Mesothelial cell of epicardium (in vitro differentiated cells): ENCODE measurements at regions not wholly inside any gene's neighbourhood (a gene's known extent, or its start where the extent isn't known, plus 50 kb on each side); places are given as distances from the start of the nearest gene placed in this dataset.

Source experiments
- DNase-seq, 2 experiments: peaks; one replicate each; pipeline ENCODE4 v3.0.0; 2021; ENCODE audit warnings: low spot score in 2 of 2; ENCODE audit not compliant: unreplicated experiment in 2 of 2
- H3K27ac Mint-ChIP-seq: 2 replicates; pipeline ENCODE4 v1.8.0; 2021; ENCODE audit warnings: mixed read lengths
- H3K27me3 Mint-ChIP-seq: 2 replicates; pipeline ENCODE4 v1.8.0; 2021; ENCODE audit warnings: low read depth, mixed read lengths
- H3K36me3 Mint-ChIP-seq: 2 replicates; pipeline ENCODE4 v1.8.0; 2021; ENCODE audit warnings: mixed read lengths
- H3K4me1 Mint-ChIP-seq: 2 replicates; pipeline ENCODE4 v1.8.0; 2021; ENCODE audit warnings: mixed read lengths
- H3K4me3 Mint-ChIP-seq: 2 replicates; pipeline ENCODE4 v1.8.0; 2021; ENCODE audit warnings: mild to moderate bottlenecking, moderate library complexity, mixed read lengths
- H3K9me3 Mint-ChIP-seq: 2 replicates; pipeline ENCODE4 v1.8.0; 2021; ENCODE audit warnings: mixed read lengths
- CTCF ChIP-seq: fragments of 200-600 bp; sonication (generic); IDR thresholded peaks from one replicate; pipeline ENCODE4 v1.5.0; 2021; ENCODE audit warnings: antibody characterized with exemption; ENCODE audit not compliant: unreplicated experiment

DNA sequence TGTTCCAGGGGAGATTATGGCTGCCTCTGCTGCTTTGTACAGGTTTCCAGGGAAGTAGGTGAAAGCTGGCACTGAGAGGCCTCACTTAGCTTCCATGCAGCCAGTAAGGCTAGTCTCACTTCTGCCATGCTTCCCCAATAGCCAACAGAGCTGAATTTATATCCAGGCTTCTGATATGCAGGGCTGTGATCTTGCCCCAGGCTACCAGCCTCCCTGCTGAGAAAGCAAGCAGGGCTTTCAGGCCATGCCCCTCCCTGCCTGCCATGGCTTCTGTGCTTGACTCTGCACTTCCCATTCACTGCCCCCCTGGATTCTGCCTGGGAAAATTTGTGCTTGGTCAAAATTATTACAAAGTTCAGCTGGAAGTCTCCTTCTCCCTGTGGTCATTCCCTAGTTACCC, 302.1 kb upstream of the FBXO33 start:
- Mint-ChIP-seq H3K36me3 (peaks cover 5% of the 10 kb centered on the region), H3K27ac (no peak overlapping the region), H3K27me3 (no peaks in the 10 kb centered on the region), H3K4me1 (no peaks in the 10 kb centered on the region), H3K4me3 (no peak overlapping the region), H3K9me3 (peaks cover 25% of the 10 kb centered on the region)
- no peak for TF ChIP-seq CTCF
- DNase-seq = no peak

DNA sequence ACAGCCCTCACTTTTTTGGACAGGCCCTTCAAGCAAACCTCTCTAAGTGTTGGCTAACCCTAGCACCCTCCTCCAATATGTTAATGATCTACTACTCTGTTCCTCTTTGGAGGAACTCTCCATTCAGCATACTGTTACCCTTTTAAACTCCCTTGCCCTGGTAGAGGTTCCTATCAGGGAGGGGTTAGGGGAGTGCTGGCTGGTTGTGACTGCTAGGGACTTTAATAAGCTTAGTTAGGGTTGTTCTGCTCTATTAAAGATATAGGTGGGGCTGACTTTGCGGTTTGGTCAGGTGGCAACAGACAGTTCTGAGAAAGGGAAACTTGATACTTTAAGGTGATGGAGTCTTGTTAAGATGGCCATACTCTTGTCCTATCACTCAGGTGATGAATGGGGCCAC, 301.5 kb upstream of the FBXO33 start:
- DNase-seq = no peak
- Mint-ChIP-seq H3K4me1 (no peaks in the 10 kb centered on the region), H3K27ac (no peak overlapping the region), H3K9me3 (peaks cover 31% of the 10 kb centered on the region), H3K36me3 (peaks cover 5% of the 10 kb centered on the region), H3K4me3 (no peak overlapping the region), H3K27me3 (no peaks in the 10 kb centered on the region)
- TF ChIP-seq CTCF = no peak

GRCh38 chr14:39731912-39732311, 299.7 kb upstream of the FBXO33 start:
- Mint-ChIP-seq H3K4me1 (no peaks in the 10 kb centered on the region), H3K27me3 (no peaks in the 10 kb centered on the region), H3K9me3 (peaks cover 35% of the 10 kb centered on the region), H3K27ac (no peak overlapping the region), H3K36me3 (peaks cover 5% of the 10 kb centered on the region), H3K4me3 (no peak overlapping the region)
- no peak for TF ChIP-seq CTCF
- DNase-seq = no peak

- Mint-ChIP-seq H3K36me3 (peaks cover 5% of the 10 kb centered on the region), H3K4me1 (no peaks in the 10 kb centered on the region), H3K4me3 (no peak overlapping the region), H3K9me3 (peaks cover 35% of the 10 kb centered on the region), H3K27me3 (peaks cover 2% of the 10 kb centered on the region), H3K27ac (no peak overlapping the region)
- TF ChIP-seq CTCF = no peak
- DNase-seq = no peak
Observed at GRCh38 chr14:39726563-39726962, 294.3 kb upstream of the FBXO33 start.

DNA sequence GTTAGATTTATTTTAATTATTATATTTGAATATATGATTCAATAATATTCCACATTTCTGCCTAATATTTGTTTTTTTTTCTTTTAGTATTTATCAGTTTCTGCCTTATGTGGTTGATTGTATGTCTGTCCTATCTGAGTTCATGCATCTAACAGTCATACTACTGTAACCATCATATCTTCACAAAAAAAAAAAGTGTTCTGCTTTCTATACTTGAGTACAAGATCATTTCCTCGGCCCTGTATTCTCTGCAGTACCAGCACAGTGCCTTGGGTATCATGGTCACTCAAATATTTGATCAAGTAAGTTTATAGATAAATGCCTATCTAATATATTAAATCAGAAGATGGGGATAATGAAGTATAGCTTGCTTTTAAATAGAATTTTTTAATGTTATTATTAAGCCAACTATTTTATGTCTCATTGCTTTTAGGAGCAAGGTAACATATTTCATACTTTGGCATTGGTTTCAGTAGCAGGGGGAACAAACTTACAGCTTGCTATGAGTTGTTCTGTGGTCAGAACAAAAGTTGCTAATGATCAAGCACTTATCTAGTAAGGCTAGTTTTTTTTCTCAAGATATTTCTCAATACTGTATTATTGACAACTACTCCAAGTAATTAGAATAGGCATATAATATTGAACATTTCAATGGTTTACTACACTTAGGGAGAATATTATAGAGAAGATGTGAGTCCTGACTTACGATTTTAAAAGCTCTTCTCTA, 290.5 kb upstream of the FBXO33 start:
- Mint-ChIP-seq H3K4me3 (no peak overlapping the region), H3K36me3 (no peaks in the 10 kb centered on the region), H3K9me3 (no peaks in the 10 kb centered on the region), H3K4me1 (no peaks in the 10 kb centered on the region), H3K27ac (no peak overlapping the region), H3K27me3 (peaks cover 10% of the 10 kb centered on the region)
- DNase-seq = no peak
- no peak for TF ChIP-seq CTCF
